ENCODE measurements at regions not wholly inside any gene's neighbourhood (a gene's known extent, or its start where the extent isn't known, plus 50 kb on each side); places are given as distances from the start of the nearest gene placed in this dataset.

GRCh38 chr14:94717808-94718207 is 52.1 kb downstream of the GSC start:
- no peak for DNase-seq (ENCODE audit: low spot score)

DNA sequence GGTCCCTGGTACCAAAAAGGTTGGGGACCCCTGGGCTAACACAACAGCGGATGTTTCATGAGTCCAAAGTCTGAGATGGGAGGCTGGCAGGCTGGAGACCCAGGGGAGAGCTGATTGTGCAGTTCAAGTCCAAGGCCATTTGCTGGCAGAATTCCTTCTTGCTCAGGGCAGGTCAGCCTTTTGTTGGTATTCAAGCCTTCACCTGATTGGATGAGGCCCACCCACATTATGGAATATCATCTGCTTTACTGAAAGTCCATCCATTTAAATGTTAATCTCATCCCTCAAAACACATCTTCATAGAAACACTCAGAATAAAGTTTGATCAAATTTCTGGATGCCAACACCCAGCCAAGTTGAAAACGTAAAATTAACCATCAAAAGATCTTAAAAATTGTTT is 52.9 kb downstream of the GSC start:
- no peak for DNase-seq (ENCODE audit: low spot score)

DNA sequence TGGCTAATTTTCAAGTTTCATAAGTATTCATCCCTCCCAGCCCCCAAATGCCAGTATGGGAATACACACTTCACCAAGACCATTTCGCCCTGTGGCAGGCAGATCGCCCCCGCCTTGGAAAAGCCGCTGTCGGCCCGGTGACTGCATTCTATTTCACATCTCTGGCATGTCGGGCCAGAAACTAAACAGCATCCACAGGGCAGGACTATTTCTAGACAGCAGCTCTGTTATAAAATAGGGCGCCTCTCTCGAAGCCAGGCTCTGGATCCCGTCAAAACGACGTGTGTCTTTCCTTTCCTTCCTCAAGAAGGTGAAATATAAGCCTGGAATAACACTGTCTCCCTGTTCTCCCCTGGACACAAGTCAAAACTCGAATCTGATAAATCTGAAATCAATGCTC is 56.8 kb downstream of the GSC start:
- DNase-seq (ENCODE audit: low spot score), result no peak

GRCh38 chr14:94710731-94711130 is 59.2 kb downstream of the GSC start:
- DNase-seq (ENCODE audit: low spot score), result no peak

DNA sequence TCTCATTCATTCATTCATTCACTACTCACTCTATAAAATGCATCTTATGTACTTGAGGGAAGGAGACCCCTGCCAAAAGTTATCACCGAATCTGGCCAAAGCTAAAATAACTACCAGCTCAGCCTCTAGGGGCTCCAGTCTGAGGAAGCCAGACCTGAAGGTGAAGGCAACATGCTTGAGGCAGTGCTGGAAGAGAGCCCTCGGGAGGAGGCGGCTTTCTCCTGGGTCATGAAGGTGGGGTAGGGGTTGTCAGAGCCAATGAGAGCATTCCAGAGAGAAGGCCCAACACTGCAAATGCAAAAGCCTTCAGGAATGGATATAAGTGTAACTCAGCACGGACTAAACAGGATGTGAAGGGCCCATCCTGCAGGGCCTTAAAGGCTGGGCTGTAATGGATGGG is 62.4 kb downstream of the GSC start:
- peak; percentile 86 for DNase-seq (ENCODE audit: low spot score)

- no peak for DNase-seq (ENCODE audit: low spot score)
Measured at GRCh38 chr14:94706133-94706532, 63.8 kb downstream of the GSC start.

DNA sequence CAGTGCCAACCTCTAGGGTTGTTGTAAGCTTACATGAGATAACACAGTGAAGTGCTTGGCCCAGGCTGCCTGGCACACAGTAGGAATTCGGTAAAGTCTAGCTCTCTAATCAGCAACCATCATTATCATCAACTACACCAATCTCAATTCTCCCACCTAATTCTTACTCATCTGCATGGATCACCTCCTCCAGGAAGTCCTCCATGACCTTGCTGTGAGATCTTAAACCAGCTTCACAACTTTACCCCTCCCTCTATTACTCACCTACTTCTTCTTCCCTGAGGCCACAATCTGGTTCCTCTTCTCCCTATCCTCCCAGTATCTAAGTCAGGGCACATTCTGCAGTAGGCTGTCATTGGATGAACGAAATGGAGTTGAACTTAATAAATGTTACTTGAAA is 67.3 kb downstream of the GSC start:
- DNase-seq (ENCODE audit: low spot score), result no peak

DNA sequence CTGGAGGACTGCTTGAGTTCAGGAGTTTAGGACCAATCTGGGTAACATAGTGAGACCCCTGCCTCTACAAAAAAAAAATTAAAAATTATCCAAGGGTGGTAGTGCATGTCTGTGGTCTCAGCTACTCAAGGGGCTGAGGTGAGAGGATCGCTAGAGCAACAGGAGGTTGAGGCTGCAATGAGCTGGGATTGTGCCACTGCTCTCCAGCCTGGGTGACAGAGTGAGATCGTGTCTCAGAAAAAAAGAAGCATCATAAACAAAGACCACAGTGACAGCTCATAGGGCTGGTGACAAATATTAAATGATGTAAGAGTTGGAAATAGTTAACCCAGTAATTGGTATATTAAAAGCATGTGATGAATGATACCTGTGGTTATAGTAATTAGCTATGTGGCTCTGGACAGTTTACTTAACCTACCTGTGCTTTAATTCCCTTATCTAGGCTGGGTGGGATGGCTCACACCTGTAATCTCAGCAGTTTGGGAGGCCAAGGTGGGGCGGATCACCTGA is 68.0 kb downstream of the GSC start:
- DNase-seq (ENCODE audit: low spot score), result no peak

- no peak for DNase-seq (ENCODE audit: low spot score)
Measured at GRCh38 chr14:94700336-94700735, 69.6 kb downstream of the GSC start.

DNA sequence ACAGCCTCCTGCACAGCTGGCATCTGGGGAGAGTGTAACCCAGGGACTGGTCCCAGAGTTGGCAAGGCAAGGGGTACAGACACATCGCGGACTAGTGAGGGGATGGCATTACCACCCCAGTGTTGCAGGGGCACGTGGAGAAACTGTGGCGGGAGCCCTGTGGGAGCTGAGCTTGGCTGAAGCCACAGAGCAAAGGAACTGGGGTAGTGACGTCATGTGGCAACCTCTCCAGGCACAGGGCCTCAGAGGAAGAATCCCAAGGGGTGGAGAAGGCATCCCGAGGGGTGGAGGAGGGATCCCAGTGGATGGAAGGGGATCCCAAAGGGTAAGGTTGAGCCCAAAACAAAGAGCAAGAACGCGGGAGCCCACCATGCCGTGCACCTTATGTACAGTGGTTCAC is 70.1 kb downstream of the GSC start:
- DNase-seq (ENCODE audit: low spot score), result no peak

GRCh38 chr14:94697773-94698556 is 71.9 kb downstream of the GSC start:
- DNase-seq (ENCODE audit: low spot score), result no peak

DNA sequence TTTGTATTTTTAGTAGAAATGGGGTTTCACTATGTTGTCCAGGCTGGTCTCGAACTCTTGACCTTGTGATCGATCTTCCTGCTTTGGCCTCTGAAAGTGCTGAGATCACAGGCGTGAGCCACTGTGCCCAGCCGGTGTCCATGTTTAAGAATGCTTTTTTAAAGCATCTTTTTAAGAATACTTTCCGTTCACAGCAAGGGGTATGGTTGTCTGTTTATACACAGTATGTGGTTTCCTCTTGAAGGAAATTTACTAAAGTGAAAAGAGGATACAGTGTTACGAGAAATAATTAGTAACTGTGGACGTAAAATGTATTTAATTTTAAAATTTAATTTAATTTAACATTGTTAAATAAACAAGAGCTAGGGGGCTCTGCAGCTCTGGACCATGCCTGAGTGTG is 73.4 kb downstream of the GSC start:
- DNase-seq (ENCODE audit: low spot score), result no peak

GRCh38 chr14:94695231-94695630 is 74.7 kb downstream of the GSC start:
- no peak for DNase-seq (ENCODE audit: low spot score)

- no peak for DNase-seq (ENCODE audit: low spot score)
Measured at GRCh38 chr14:94691660-94692034, 78.3 kb downstream of the GSC start.

GRCh38 chr14:94690896-94691659 is 78.8 kb downstream of the GSC start:
- DNase-seq (ENCODE audit: low spot score), result no peak

GRCh38 chr14:94690486-94690885 is 78.3 kb downstream of the SERPINA3 start:
- no peak for DNase-seq (ENCODE audit: low spot score)

- DNase-seq (ENCODE audit: low spot score), result peak; percentile 32
Measured at GRCh38 chr14:94689985-94690400, 77.8 kb downstream of the SERPINA3 start.

GRCh38 chr14:94689218-94689984 is 77.2 kb downstream of the SERPINA3 start:
- peak; percentile 95 for DNase-seq (ENCODE audit: low spot score)

- no peak for DNase-seq (ENCODE audit: low spot score)
Measured at GRCh38 chr14:94686511-94687160, 74.4 kb downstream of the SERPINA3 start.

DNA sequence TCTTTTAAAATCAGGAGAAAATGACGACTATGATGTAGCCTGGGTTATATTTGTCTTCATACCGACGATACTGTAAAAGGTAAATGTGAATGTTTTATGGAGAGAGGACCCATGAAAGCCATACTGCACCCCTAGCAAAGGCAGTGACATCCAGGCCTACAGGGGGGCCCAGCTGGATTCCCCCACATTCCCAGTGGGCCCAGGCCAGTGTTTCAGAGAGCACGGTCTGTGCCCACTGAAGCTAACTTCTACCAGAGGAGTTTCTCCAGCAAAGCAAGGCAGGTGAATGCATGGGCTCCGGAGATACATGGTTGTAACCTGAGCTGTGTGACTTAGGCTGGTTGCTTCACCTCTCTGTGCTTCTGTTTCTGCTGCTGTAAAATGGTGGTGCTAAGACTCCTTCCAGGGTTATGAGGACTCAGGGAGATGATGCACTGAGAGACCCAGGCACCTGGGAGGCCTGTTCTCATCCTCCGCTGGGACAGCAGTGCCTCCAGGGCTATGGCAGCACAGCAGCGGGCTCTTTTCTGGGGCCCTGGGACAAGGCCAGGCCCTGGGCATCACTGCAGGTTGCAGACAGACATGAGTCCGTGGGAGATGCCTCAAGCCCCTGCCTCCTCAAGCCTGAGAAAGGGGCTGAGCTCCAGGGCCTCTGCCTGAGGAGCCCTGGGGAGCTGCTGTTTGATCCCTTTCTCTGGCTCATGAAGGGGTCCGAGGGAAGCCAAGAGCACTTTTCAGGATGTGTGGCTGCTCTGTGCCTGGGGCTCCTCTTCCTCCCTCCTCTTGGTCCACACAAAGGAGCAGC is 73.7 kb downstream of the SERPINA3 start:
- no peak for DNase-seq (ENCODE audit: low spot score)

DNA sequence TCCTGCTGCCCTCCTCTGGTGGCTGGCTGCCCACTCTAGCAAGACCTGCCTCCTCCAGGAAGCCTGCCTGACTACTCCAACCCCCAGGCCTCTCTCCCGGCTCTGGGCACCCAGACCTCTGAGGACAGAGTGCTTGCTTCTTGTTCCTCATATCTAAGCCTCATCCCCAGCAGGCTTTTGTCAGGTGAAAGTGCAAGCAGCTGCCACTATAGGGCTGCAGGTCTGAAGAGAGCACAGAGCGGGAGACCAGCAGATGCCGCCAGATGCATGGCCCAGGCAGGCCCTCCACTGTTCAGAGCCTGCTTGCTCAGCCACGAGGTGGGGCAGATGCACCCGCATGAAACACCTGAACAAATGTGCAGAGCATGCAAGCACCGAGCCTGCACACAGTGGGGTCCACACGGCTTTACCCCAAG is 73.0 kb downstream of the SERPINA3 start:
- no peak for DNase-seq (ENCODE audit: low spot score)
